Thyroid gland (tissue), 4 donors: ENCODE measurements at regions not wholly inside any gene's neighbourhood (a gene's known extent, or its start where the extent isn't known, plus 50 kb on each side); places are given as distances from the start of the nearest gene placed in this dataset.
"Not testable (repeated sequence)": the region's sequence is repeated elsewhere in the genome, so short reads cannot be mapped to it uniquely, and the experiment has no call there.

Experiments
- DNase-seq, 2 donors: peaks; one replicate each; pipeline ENCODE4 v3.0.0-alpha.2; 2019
- H3K27ac ChIP-seq, 3 donors: fragments of 200-600 bp; sonication (generic); 1 replicate in 2 of 3; 2 replicates in 1 of 3; pipeline ENCODE4 v1.5.1; 2016 to 2019; ENCODE audit warnings: mild to moderate bottlenecking in 1 of 3, moderate library complexity in 1 of 3
- H3K27me3 ChIP-seq: fragments of 200-600 bp; sonication (generic); one replicate; pipeline ENCODE4 v1.5.1; 2019
- H3K36me3 ChIP-seq, 2 donors: fragments of 200-600 bp; sonication (generic); one replicate each; pipeline ENCODE4 v1.5.1; 2016 to 2019
- H3K4me1 ChIP-seq, 2 donors: fragments of 200-600 bp; sonication (generic); one replicate each; pipeline ENCODE4 v1.5.1; 2017 to 2019
- H3K4me3 ChIP-seq, 3 donors: fragments of 200-600 bp; sonication (generic); replicated peaks in 1 of 3; 1 replicate in 2 of 3; 2 replicates in 1 of 3; pipeline ENCODE4 v1.5.1; 2016; ENCODE audit warnings: mild to moderate bottlenecking in 1 of 3
- H3K9me3 ChIP-seq: fragments of 200-600 bp; sonication (generic); one replicate; pipeline ENCODE4 v1.5.1; 2017
- POLR2A ChIP-seq, 2 donors: fragments of 450-650 bp; IDR thresholded peaks; one replicate each; pipeline ENCODE4 v1.6.1; 2017; ENCODE audit warnings: antibody characterized with exemption in 2 of 2, mild to moderate bottlenecking in 2 of 2, moderate library complexity in 1 of 2
- WGBS, 2 donors: methylation state at CpG; one replicate each; pipeline ENCODE4 v1.1.5; 2017; 5-methylcytosine and 5-hydroxymethylcytosine counted together
- intact Hi-C: fragments of 100-400 bp; cut with DNase I; formaldehyde crosslinking; loops from one replicate; pipeline ENCODE4 v1.15.1; 2023
- TF ChIP-seq, protein P1 (sequence below), 6 experiments: fragments of 200-600 bp in 3 of 6; fragments of 450-650 bp in 3 of 6; sonication (generic) in 3 of 6; IDR thresholded peaks; one replicate each; pipeline ENCODE4 v1.5.1; 2016 to 2019; ENCODE audit warnings: antibody characterized with exemption in 6 of 6, mild to moderate bottlenecking in 2 of 6, inconsistent platforms in 1 of 6, moderate library complexity in 1 of 6

- no peak for DNase-seq
- Histone ChIP-seq H3K36me3 (no peaks in the 10 kb centered on the region), H3K9me3 (no peaks in the 10 kb centered on the region), H3K27me3 (no peaks in the 10 kb centered on the region), H3K4me1 (no peaks in the 10 kb centered on the region), H3K27ac (no peak overlapping the region), H3K4me3 (no peak overlapping the region)
- 93 to 95% methylated on average over 1 of the region's 1 CpG for WGBS, 2 donors
- TF ChIP-seq, protein P1, sequence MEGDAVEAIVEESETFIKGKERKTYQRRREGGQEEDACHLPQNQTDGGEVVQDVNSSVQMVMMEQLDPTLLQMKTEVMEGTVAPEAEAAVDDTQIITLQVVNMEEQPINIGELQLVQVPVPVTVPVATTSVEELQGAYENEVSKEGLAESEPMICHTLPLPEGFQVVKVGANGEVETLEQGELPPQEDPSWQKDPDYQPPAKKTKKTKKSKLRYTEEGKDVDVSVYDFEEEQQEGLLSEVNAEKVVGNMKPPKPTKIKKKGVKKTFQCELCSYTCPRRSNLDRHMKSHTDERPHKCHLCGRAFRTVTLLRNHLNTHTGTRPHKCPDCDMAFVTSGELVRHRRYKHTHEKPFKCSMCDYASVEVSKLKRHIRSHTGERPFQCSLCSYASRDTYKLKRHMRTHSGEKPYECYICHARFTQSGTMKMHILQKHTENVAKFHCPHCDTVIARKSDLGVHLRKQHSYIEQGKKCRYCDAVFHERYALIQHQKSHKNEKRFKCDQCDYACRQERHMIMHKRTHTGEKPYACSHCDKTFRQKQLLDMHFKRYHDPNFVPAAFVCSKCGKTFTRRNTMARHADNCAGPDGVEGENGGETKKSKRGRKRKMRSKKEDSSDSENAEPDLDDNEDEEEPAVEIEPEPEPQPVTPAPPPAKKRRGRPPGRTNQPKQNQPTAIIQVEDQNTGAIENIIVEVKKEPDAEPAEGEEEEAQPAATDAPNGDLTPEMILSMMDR (IDR thresholded peaks at IDR 0.05), result no peak
- TF ChIP-seq POLR2A (IDR thresholded peaks at IDR 0.05), result no peak
- intact Hi-C loops, result no loop called here
Measured at GRCh38 chr6:97508646-97509045, 225.6 kb upstream of the MMS22L start.

DNA sequence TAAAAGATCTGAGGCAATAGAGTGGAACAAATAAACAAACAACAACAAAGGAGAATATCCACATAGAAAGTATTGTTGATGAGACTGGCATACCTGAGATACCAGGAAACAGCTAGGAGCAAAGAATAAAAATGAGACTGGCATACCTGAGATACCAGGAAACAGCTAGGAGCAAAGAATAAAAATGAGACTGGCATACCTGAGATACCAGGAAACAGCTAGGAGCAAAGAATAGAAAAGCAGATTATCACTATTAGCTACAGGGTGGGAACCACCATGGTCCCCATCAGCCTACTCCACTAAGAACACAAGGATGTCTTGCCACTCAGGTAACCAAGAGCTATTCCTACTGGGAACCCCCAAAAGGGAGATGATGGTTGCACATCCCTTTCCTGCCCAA lies 230.2 kb upstream of the MMS22L start:
- H3K27ac ChIP-seq, H3K27me3 ChIP-seq, H3K4me3 ChIP-seq, H3K36me3 ChIP-seq, intact Hi-C loops, DNase-seq, H3K4me1 ChIP-seq, H3K9me3 ChIP-seq: not testable (repeated sequence)

DNA sequence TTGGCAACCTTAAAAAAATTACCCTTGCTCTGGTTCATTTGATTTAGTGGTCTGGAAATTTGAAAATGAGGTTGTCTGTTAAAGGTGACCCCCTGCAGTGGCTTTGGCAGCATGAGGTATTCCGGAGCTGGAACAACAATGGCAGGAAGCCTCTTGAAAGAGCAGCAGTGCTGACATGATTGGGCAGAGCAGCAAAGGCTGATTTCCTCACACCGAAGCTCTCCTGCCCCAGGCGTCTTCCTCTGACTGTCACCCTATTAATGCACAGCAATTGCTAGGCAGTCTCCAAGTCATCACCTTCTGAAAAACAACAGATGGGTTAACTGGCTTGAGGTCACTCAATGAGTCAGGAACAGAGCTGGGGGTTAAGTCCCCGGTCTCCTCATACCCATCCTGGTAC lies 241.8 kb upstream of the MMS22L start:
- Histone ChIP-seq H3K27me3 (no peaks in the 10 kb centered on the region), H3K27ac (no peak overlapping the region), H3K4me1 (no peaks in the 10 kb centered on the region), H3K9me3 (no peaks in the 10 kb centered on the region), H3K4me3 (no peak overlapping the region), H3K36me3 (no peaks in the 10 kb centered on the region)
- intact Hi-C loops, result no loop called here
- no peak for TF ChIP-seq POLR2A (IDR thresholded peaks at IDR 0.05)
- peak; percentile 15 to 23 for DNase-seq
- WGBS, 2 donors, result 15 to 22% methylated on average over 4 of the region's 4 CpGs

DNA sequence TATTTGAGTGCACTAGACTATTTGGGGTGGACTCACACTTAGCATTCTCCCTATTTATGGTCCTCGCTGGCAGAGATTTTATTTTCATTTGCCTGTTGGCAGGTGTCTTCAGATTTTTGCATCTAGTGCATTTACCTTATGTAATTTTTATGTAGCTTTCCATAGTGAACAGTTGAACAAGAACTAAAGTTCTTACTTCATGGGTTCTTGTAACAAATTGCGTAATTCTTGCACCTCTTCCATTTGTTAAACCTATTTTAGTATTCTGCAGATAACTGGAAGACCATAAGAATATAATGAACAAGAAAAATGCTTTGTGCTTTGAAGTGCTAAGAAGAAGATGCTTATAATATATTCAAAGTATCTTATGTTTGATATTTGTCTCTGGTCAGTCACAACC lies 252.8 kb upstream of the MMS22L start:
- no peak for TF ChIP-seq POLR2A (IDR thresholded peaks at IDR 0.05)
- TF ChIP-seq, protein P1 (IDR thresholded peaks at IDR 0.05), result no peak
- intact Hi-C loops, result no loop called here
- no peaks in the 10 kb centered on the region for H3K36me3 ChIP-seq
- H3K4me3 ChIP-seq, result no peak overlapping the region
- no peak overlapping the region for H3K27ac ChIP-seq
- no peaks in the 10 kb centered on the region for H3K4me1 ChIP-seq
- H3K9me3 ChIP-seq, result no peaks in the 10 kb centered on the region
- 90 to 93% methylated on average over 2 of the region's 2 CpGs for WGBS, 2 donors
- no peak for DNase-seq
- H3K27me3 ChIP-seq, result no peaks in the 10 kb centered on the region

- TF ChIP-seq POLR2A (IDR thresholded peaks at IDR 0.05), result no peak
- TF ChIP-seq, protein P1 (IDR thresholded peaks at IDR 0.05), result no peak
- intact Hi-C loops, result no loop called here
- 84 to 90% methylated on average over 1 of the region's 1 CpG for WGBS, 2 donors
Measured at GRCh38 chr6:97548354-97548753, 265.3 kb upstream of the MMS22L start.

GRCh38 chr6:97557355-97557754 lies 274.3 kb upstream of the MMS22L start:
- 0 to 25% methylated on average over 1 of the region's 1 CpG for WGBS, 2 donors
- H3K27ac ChIP-seq, result no peak overlapping the region
- TF ChIP-seq, protein P1 (IDR thresholded peaks at IDR 0.05), result no peak
- TF ChIP-seq POLR2A (IDR thresholded peaks at IDR 0.05), result no peak
- no peak overlapping the region for H3K4me3 ChIP-seq
- no peaks in the 10 kb centered on the region for H3K27me3 ChIP-seq
- H3K9me3 ChIP-seq, result no peaks in the 10 kb centered on the region
- no peaks in the 10 kb centered on the region for H3K4me1 ChIP-seq
- no peaks in the 10 kb centered on the region for H3K36me3 ChIP-seq
- no peak for DNase-seq
- intact Hi-C loops, result no loop called here

More at GRCh38 chr6:97548354-97548753, 265.3 kb upstream of the MMS22L start:
- no peak overlapping the region for H3K27ac ChIP-seq
- DNase-seq, result no peak
- no peaks in the 10 kb centered on the region for H3K36me3 ChIP-seq
- no peak overlapping the region for H3K4me3 ChIP-seq
- no peaks in the 10 kb centered on the region for H3K27me3 ChIP-seq
- H3K9me3 ChIP-seq, result no peaks in the 10 kb centered on the region
- no peaks in the 10 kb centered on the region for H3K4me1 ChIP-seq
